NCI-H526 (cell line): ENCODE measurements at regions not wholly inside any gene's neighbourhood (a gene's known extent, or its start where the extent isn't known, plus 50 kb on each side); places are given as distances from the start of the nearest gene placed in this dataset.

ENCODE experiments used
- DNase-seq, 2 experiments: peaks; one replicate each; lab custom pipeline; 2025; lab: John Stamatoyannopoulos, UW

DNA sequence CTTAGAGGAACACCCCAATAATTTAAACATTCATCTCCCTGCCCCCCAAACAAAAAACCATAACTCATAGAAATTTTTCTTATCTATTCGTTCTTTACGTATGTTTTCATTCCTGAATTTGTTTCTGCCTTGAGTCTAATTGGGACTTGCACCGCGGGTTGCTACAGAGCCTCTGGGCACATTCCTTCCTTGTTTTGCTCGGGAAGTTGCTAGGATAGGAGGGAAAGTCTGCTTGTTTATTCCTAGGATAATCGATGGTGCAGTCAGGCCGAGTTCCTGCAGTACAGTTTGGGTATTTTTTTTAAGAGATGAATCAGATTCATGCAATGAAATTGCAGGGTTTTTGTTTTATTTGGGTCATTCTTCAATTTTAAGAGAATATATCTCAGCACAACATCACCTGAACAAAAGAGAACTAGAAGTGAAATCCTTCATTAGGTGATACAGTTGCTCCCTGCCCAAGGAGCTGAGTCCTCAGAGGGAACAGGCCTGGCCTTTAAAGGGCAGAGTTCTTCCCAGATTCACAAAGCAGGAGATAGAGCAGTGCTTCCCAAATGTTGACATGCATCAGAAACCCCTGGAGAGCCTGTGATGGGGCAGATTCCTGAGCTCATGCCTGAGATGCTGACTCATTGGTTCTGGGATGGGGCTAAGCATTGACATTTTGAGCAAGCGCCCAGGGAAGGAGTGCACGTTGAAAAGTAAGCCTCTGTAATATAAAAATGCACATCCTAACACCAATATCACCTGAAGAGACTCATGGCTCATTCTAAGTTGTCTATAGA is 114.9 kb upstream of the FAM9B start:
- DNase-seq, result no peak

GRCh38 chrX:9149501-9150245 is 115.7 kb upstream of the FAM9B start:
- DNase-seq, result no peak

DNA sequence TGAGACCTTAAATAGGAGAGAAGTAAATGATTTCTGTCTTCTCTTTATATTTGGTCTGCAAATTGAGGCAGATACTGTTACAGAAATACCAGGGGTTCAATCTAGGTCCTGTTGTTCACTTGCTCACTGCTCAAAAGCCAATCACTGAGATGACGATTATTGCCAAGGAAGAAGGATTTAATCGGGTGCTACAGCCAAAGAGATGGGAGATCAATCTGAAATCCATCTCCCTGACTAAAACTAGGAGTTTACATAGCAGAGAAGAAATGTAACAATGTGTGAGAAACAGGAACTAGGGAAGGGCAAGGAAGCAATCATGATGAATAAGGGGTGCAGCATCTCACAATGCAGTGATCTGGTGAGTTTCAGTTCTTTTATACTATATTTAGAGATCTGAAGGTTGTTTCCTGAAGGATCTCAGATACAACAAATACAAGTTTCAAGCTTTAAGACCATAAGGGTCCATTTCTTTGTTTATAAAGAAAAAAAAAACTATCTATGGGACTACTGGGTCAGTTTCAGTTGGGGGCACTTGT is 117.9 kb upstream of the FAM9B start:
- DNase-seq, result no peak

DNA sequence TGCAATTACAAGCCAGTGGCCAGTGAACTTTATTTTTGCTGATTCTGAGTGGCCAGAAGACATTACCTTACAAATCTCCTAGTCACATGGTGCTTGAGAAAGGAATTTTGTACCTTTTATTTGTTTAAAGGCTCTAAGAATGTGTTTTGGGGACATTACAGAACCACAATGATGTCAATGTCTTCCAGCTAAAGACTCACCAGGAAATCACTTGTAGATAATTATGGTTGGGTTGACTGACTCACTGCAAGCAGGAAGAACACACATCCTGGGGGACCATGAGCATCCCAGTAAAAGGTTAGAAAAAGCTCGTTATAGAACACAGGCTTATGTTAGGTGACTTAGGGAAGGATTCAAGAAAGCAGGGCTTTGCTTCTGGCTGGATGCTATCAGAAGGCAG is 119.4 kb upstream of the FAM9B start:
- DNase-seq, result no peak

DNA sequence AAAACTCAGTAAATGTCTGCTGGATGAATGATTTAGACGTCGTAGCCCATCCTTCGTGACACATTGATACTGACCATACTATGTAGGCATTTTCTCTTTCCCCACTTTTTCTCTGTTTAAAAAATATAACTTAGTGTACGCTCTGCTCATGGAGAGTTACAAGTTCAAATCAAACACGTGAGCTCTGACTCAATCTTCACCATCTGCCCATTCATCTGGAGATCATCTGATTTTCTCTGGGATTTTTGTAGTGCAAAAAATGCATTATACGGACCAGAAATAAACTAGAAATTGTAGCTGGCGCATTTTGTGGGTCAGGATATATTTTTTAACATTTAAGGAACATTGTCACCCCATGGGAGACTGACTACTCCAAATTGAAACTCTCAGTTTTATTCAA is 124.7 kb upstream of the FAM9B start:
- no peak for DNase-seq

DNA sequence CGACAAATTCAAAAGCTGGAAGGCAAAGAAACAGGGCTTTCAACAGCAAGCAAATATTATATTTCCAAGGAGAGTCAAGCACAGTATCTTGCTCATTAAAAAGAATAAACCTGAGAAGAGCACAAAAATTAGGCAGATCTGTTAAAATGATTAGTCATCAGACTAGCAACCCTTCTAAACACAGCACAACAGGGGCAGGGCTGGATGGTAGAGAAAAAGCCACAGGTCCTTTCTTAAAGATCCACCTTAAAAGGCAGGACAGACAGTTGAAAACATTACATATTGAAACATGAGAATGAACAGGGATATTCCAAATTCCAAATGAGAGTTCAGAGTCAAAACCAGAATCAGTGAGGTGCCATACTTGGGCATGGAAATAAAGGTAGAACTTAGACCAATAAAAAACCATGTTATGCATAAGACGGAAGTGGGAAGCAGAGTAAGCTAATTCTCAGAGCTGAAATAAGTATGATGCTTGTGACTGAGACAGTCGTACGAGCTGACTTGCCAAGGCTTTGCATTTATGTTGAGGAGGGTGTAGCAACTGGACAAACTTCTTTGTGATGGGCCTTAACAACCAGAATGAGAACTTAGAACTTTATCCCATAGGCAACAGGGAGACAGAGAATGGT is 126.9 kb upstream of the FAM9B start:
- DNase-seq, result no peak

GRCh38 chrX:9162698-9163097 is 128.8 kb upstream of the FAM9B start:
- no peak for DNase-seq

DNA sequence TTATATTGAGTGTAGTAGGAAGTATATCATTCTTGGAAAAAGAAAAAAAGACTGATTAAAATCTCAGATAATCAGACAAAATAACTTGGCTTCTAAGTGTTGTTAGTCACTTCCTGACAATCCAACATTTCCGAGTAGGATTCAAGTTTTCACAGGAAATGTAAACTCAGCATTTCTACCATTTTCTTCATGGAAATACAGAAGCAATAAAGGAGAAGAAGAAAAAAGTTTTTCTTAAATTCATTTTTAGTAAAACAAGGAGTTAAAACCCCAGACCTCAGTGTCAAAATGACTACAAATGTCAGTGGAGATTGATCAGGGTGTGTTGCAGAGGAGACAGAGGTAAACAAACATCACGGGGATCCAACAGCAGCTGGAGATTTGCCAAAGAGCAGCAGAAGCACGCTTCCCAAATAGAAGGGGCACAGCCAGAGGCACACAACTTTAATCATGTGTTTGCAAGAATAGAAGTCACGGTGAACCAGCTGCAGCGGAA is 129.3 kb upstream of the FAM9B start:
- no peak for DNase-seq

- DNase-seq, result no peak
Measured at GRCh38 chrX:9164086-9164485, 130.2 kb upstream of the FAM9B start.

- no peak for DNase-seq
Measured at GRCh38 chrX:9164533-9165426, 130.9 kb upstream of the FAM9B start.

- no peak for DNase-seq
Measured at GRCh38 chrX:9166584-9166944, 132.6 kb upstream of the FAM9B start.

GRCh38 chrX:9171841-9172463 is 138.0 kb upstream of the FAM9B start:
- no peak for DNase-seq

GRCh38 chrX:9172464-9172850 is 138.5 kb upstream of the FAM9B start:
- DNase-seq, result no peak

GRCh38 chrX:9180623-9181022 is 146.7 kb upstream of the FAM9B start:
- peak in 1 of 2 experiments; percentile 22 for DNase-seq

GRCh38 chrX:9182041-9182440 is 148.1 kb upstream of the FAM9B start:
- no peak for DNase-seq

GRCh38 chrX:9183481-9183880 is 149.6 kb upstream of the FAM9B start:
- no peak for DNase-seq

- no peak for DNase-seq
Measured at GRCh38 chrX:9184211-9184610, 150.3 kb upstream of the FAM9B start.

DNA sequence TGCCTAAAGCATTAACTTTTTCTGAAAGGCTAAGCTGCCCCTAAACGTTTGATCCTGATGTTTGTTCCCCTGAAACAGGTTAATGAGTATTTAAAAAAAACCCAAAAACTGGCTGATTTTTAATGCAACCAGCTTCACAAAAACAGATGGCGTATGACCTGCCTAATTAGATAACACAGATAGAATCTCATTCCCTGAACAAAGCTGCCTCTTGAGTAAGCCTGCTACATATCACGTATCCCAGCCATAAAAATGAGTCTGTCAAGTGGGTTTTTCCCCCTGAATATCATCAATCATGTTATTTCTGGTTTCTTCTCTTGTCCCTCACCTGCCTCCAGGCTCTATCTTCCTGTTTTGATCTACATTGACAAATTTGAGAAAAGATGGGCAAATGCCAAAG is 154.2 kb upstream of the FAM9B start:
- no peak for DNase-seq

DNA sequence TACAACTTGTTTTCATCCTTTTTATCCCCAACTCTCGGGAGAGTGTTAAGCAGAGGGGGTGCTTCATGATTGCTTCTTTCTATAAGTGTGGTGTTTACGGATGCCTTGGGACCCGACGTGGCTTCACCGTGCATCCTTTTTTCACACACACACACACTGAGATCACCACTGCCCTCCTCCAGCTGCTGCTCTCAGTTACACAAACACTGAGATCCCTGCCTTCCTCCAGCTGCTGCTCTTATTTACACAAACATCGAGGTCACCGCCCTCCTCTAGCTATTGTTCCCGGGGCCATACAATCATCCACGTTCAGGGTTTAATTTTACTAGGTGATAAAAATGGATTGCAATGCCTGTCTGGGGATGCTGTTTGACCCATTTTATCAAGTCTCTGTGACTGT is 155.4 kb upstream of the FAM9B start:
- peak in 1 of 2 experiments; percentile 3 for DNase-seq

DNA sequence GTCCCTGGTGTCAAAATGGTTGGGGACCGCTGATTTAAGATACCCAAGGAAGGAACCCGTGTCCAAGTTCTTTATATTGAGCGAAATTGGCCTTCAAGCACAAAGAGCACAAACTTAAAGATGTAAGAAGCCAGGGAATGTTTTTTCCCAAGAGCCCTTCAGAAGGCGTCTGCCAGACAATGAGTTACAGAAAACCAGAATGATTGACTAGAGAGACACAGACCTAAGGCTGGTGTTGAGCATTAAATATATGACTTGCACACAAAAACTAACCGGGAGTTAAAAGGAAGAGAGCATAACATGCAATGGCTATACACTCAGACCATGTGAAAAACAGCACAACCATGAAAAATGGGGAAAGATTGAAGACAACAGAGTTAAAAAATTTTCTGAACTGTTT is 157.5 kb upstream of the FAM9B start:
- no peak for DNase-seq

GRCh38 chrX:9195199-9195880 is 161.4 kb upstream of the FAM9B start:
- DNase-seq, result no peak
